GM12878 (cell line): ENCODE measurements at regions not wholly inside any gene's neighbourhood (a gene's known extent, or its start where the extent isn't known, plus 50 kb on each side); places are given as distances from the start of the nearest gene placed in this dataset.

ENCODE experiments used
- ATAC-seq: fragments of 200-7000 bp; cut with Tn5 transposase; 3 replicates; pipeline ENCODE4 v1.9.1; 2020; ENCODE audit warnings: mild to moderate bottlenecking, moderate library complexity
- BruUV-seq: library from RNA; stranded (reverse); fragments of 400-500 nt; replicated peaks from 2 replicates; lab custom pipeline; 2021; lab: Mats Ljungman, UMichigan
- CTCF ChIA-PET: fragments of 300-600 bp; sonication (Branson Sonifier 250); formaldehyde crosslinking; extraction: SDS; loops from one replicate; lab custom pipeline; 2021; ENCODE audit warnings: inconsistent platforms; lab: Yijun Ruan, JAX
- POLR2A ChIA-PET: fragments of 350-600 bp; formaldehyde crosslinking; extraction: SDS; loops from one replicate; lab custom pipeline; 2021; ENCODE audit warnings: inconsistent platforms; lab: Charles Lee
- RAD21 ChIA-PET: fragments of 300-600 bp; sonication (Branson Sonifier 250); formaldehyde crosslinking; loops from one replicate; lab custom pipeline; 2023; ENCODE audit warnings: antibody characterized with exemption; ENCODE audit not compliant: unreplicated experiment; lab: Charles Lee
- SMC1A ChIA-PET: fragments of 300-600 bp; sonication (Branson Sonifier 250); formaldehyde crosslinking; loops from one replicate; lab custom pipeline; 2023; ENCODE audit not compliant: unreplicated experiment, uncharacterized antibody; lab: Charles Lee
- DNase-seq: peaks from one replicate; pipeline ENCODE4 v3.0.0-alpha.2; 2011; ENCODE audit warnings: low read depth, low spot score
- FAIRE-seq: peaks from 3 replicates; lab custom pipeline; 2011; peaks lifted over from hg19 to GRCh38; lab: Jason Lieb, UNC
- H2AFZ ChIP-seq: 2 replicates; pipeline ENCODE4 v1.6.0; 2011; ENCODE audit warnings: low read depth, low read length, control low read depth; ENCODE audit not compliant: control insufficient read depth
- H3K27ac ChIP-seq: 2 replicates; pipeline ENCODE4 v1.5.1; 2011; ENCODE audit warnings: control low read depth; ENCODE audit not compliant: control insufficient read depth, insufficient read depth
- H3K27me3 ChIP-seq, 2 experiments: replicated peaks in 1 of 2; 2 replicates each; pipeline versions ENCODE4 v1.6.0 to v1.6.1; 2011; ENCODE audit warnings: low read length in 1 of 2; ENCODE audit not compliant: control insufficient read depth in 2 of 2, insufficient read depth in 2 of 2
- H3K36me3 ChIP-seq, 2 experiments: 2 replicates each; pipeline ENCODE4 v1.5.1; 2011; ENCODE audit warnings: low read length in 1 of 2; ENCODE audit not compliant: control insufficient read depth in 2 of 2, insufficient read depth in 2 of 2
- H3K4me1 ChIP-seq: 2 replicates; pipeline ENCODE4 v1.6.1; 2011; ENCODE audit warnings: mild to moderate bottlenecking, low read length, moderate library complexity, mixed read lengths; ENCODE audit not compliant: control insufficient read depth, insufficient read depth
- H3K4me2 ChIP-seq: 2 replicates; pipeline ENCODE4 v1.6.0; 2011; ENCODE audit warnings: control low read depth; ENCODE audit not compliant: control insufficient read depth, insufficient read depth
- H3K4me3 ChIP-seq: fragments of 200-600 bp; sonication (generic); 2 replicates; pipeline ENCODE4 v1.5.1; 2016
- H3K79me2 ChIP-seq: 2 replicates; pipeline ENCODE4 v1.6.0; 2011; ENCODE audit warnings: low read length; ENCODE audit not compliant: control insufficient read depth, insufficient read depth
- H3K9ac ChIP-seq: 2 replicates; pipeline ENCODE4 v1.8.0; 2011; ENCODE audit warnings: low read length, control low read depth, mixed read lengths; ENCODE audit not compliant: control insufficient read depth, insufficient read depth
- H3K9me3 ChIP-seq: replicated peaks from 3 replicates; pipeline ENCODE4 v1.5.1; 2011; ENCODE audit warnings: mild to moderate bottlenecking, low read length; ENCODE audit not compliant: control insufficient read depth, insufficient read depth
- H4K20me1 ChIP-seq: 2 replicates; pipeline ENCODE4 v1.6.0; 2011; ENCODE audit not compliant: control insufficient read depth, insufficient read depth
- CHD1 ChIP-seq: IDR thresholded peaks from 2 replicates; pipeline ENCODE4 v1.6.1; 2012; ENCODE audit warnings: low read depth, low read length, improper control_type of control experiment
- EED ChIP-seq: sonication (generic); IDR thresholded peaks from 2 replicates; pipeline ENCODE4 v1.6.1; 2016; ENCODE audit warnings: antibody characterized with exemption, low read depth
- IRF4 ChIP-seq: IDR thresholded peaks from 2 replicates; pipeline ENCODE4 v1.6.1; 2011; ENCODE audit warnings: low read depth, low read length
- NFYB ChIP-seq: IDR thresholded peaks from 2 replicates; pipeline ENCODE4 v1.6.1; 2011; ENCODE audit warnings: low read depth, mild to moderate bottlenecking, low read length, improper control_type of control experiment, moderate library complexity; ENCODE audit not compliant: insufficient read depth
- POU2F2 ChIP-seq: IDR thresholded peaks from 3 replicates; pipeline ENCODE4 v1.6.1; 2011; ENCODE audit warnings: low read depth, mild to moderate bottlenecking, low read length, borderline replicate concordance
- RBBP5 ChIP-seq: fragments of 200-600 bp; sonication (generic); conservative IDR thresholded peaks from 2 replicates; pipeline ENCODE4 v1.6.1; 2016
- SMAD1 ChIP-seq: fragments of 450-650 bp; IDR thresholded peaks from 2 replicates; pipeline ENCODE4 v1.6.1; 2018; ENCODE audit warnings: mild to moderate bottlenecking, low read depth; ENCODE audit not compliant: partially characterized antibody
- TARDBP ChIP-seq: IDR thresholded peaks from 2 replicates; pipeline ENCODE4 v1.6.1; 2016; ENCODE audit warnings: borderline replicate concordance
- YY1 ChIP-seq: IDR thresholded peaks from 2 replicates; pipeline ENCODE4 v1.6.1; 2011; ENCODE audit warnings: low read depth, mild to moderate bottlenecking, low read length
- ZBED1 ChIP-seq: IDR thresholded peaks from 2 replicates; pipeline ENCODE4 v1.6.1; 2016; ENCODE audit warnings: borderline replicate concordance
- ZNF622 ChIP-seq: fragments of 450-650 bp; IDR thresholded peaks from 2 replicates; pipeline ENCODE4 v1.6.1; 2017; ENCODE audit warnings: mild to moderate bottlenecking, inconsistent platforms
- WGBS: methylation state at CpG from one replicate; pipeline ENCODE4 v1.1.6; 2016; ENCODE audit warnings: low lambda C conversion rate; ENCODE audit not compliant: insufficient replicate concordance, insufficient coverage; ENCODE audit errors: missing lambda C conversion rate; 5-methylcytosine and 5-hydroxymethylcytosine counted together
- in situ Hi-C: fragments of 300-500 bp; cut with MboI; formaldehyde crosslinking; loops from 9 replicates; pipeline ENCODE4 v1.14.3; 2018; ENCODE audit warnings: mixed read lengths
- intact Hi-C: fragments of 100-400 bp; cut with micrococcal nuclease; formaldehyde crosslinking; loops from one replicate; pipeline ENCODE4 v1.14.2; 2022; ENCODE audit not compliant: unreplicated experiment
- TF ChIP-seq, protein P1 (sequence below): IDR thresholded peaks from 2 replicates; pipeline ENCODE4 v1.6.1; 2012; ENCODE audit warnings: low read depth, low read length, improper control_type of control experiment
- TF ChIP-seq, protein P2 (sequence below): IDR thresholded peaks from 2 replicates; pipeline ENCODE4 v1.6.1; 2011; ENCODE audit warnings: low read depth, mild to moderate bottlenecking, low read length, moderate library complexity, borderline replicate concordance; ENCODE audit errors: extremely low read depth
- TF ChIP-seq, protein P3 (sequence below): IDR thresholded peaks from 2 replicates; pipeline ENCODE4 v1.6.1; 2011; ENCODE audit warnings: mild to moderate bottlenecking, low read depth, low read length, moderate library complexity; ENCODE audit not compliant: insufficient replicate concordance
- TF ChIP-seq, protein P4 (sequence below): fragments of 450-650 bp; formaldehyde crosslinking; IDR thresholded peaks from 2 replicates; pipeline ENCODE4 v1.4.0; 2022; ENCODE audit warnings: mild to moderate bottlenecking, moderate library complexity
- TF ChIP-seq, protein P5 (sequence below): IDR thresholded peaks from 2 replicates; pipeline ENCODE4 v1.6.1; 2011; ENCODE audit warnings: borderline replicate concordance, low read depth, mild to moderate bottlenecking, moderate library complexity, low read length; ENCODE audit not compliant: insufficient read depth, poor library complexity, severe bottlenecking
- TF ChIP-seq, protein P6 (sequence below): fragments of 450-650 bp; IDR thresholded peaks from 2 replicates; pipeline ENCODE4 v1.6.1; 2016; ENCODE audit warnings: mild to moderate bottlenecking

DNA sequence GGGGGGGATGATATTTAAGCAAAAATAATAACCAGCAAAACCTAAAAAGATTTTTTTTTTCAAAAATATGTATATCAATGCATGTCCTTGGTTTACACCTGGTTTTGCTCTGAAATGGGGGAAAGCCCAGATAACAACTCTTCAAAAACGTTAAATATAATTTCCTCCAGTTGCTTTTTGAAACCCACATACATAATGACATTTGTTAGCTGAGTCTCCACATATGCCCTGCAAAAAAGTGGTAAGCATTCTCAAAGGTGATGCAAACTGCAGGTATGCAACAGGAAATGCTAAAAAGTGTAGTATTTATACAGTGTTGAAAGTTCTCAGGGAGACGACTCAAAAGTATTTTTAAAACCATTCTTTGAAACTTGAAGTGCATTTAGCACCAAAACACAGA, 258.6 kb downstream of the ZEB2 start:
- Histone ChIP-seq H3K4me1 (no peaks in the 10 kb centered on the region), H2AFZ (no peak overlapping the region; the same call in 1 of the 2 replicates), H3K4me2 (no peak overlapping the region), H3K27ac (no peak overlapping the region), H4K20me1 (no peaks in the 10 kb centered on the region), H3K9me3 (peaks cover 11% of the 10 kb centered on the region), H3K4me3 (no peak overlapping the region), H3K9ac (no peak overlapping the region), H3K36me3 (no peaks in the 10 kb centered on the region), H3K27me3 (no peaks in the 10 kb centered on the region), H3K79me2 (no peaks in the 10 kb centered on the region)
- CTCF ChIA-PET = interaction anchor here (0.6 kb wide), 1 partner anchor 1374 kb away, joined by 3 read pairs; no protein-coding TSS in a partner anchor
- SMC1A ChIA-PET = interaction anchor here (0.6 to 0.9 kb wide), 2 partner anchors 46 to 244 kb away, joined by 3 to 4 read pairs; no protein-coding TSS in a partner anchor
- in situ Hi-C loops = no loop called here
- ATAC-seq (no peak), FAIRE-seq (no peak), DNase-seq (no peak)
- intact Hi-C loops = no loop called here
- WGBS = 2% methylated on average over 2 of the region's 2 CpGs
- RAD21 ChIA-PET = interaction anchor here (1.2 kb wide), 1 partner anchor 20 kb away, joined by 3 read pairs; no protein-coding TSS in a partner anchor
- POLR2A ChIA-PET = no interaction called here
- BruUV-seq = no TSS peak
- TF ChIP-seq YY1 = no peak
- TF ChIP-seq POU2F2 = no peak
- TF ChIP-seq ZNF622 = no peak
- TF ChIP-seq, protein P1, sequence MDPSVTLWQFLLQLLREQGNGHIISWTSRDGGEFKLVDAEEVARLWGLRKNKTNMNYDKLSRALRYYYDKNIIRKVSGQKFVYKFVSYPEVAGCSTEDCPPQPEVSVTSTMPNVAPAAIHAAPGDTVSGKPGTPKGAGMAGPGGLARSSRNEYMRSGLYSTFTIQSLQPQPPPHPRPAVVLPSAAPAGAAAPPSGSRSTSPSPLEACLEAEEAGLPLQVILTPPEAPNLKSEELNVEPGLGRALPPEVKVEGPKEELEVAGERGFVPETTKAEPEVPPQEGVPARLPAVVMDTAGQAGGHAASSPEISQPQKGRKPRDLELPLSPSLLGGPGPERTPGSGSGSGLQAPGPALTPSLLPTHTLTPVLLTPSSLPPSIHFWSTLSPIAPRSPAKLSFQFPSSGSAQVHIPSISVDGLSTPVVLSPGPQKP = no peak
- TF ChIP-seq, protein P2, sequence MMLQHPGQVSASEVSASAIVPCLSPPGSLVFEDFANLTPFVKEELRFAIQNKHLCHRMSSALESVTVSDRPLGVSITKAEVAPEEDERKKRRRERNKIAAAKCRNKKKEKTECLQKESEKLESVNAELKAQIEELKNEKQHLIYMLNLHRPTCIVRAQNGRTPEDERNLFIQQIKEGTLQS = no peak
- no peak for TF ChIP-seq TARDBP
- TF ChIP-seq CHD1 = no peak
- TF ChIP-seq ZBED1 = no peak
- no peak for TF ChIP-seq RBBP5
- TF ChIP-seq, protein P3, sequence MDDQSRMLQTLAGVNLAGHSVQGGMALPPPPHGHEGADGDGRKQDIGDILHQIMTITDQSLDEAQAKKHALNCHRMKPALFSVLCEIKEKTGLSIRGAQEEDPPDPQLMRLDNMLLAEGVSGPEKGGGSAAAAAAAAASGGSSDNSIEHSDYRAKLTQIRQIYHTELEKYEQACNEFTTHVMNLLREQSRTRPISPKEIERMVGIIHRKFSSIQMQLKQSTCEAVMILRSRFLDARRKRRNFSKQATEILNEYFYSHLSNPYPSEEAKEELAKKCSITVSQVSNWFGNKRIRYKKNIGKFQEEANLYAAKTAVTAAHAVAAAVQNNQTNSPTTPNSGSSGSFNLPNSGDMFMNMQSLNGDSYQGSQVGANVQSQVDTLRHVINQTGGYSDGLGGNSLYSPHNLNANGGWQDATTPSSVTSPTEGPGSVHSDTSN = no peak
- TF ChIP-seq, protein P4, sequence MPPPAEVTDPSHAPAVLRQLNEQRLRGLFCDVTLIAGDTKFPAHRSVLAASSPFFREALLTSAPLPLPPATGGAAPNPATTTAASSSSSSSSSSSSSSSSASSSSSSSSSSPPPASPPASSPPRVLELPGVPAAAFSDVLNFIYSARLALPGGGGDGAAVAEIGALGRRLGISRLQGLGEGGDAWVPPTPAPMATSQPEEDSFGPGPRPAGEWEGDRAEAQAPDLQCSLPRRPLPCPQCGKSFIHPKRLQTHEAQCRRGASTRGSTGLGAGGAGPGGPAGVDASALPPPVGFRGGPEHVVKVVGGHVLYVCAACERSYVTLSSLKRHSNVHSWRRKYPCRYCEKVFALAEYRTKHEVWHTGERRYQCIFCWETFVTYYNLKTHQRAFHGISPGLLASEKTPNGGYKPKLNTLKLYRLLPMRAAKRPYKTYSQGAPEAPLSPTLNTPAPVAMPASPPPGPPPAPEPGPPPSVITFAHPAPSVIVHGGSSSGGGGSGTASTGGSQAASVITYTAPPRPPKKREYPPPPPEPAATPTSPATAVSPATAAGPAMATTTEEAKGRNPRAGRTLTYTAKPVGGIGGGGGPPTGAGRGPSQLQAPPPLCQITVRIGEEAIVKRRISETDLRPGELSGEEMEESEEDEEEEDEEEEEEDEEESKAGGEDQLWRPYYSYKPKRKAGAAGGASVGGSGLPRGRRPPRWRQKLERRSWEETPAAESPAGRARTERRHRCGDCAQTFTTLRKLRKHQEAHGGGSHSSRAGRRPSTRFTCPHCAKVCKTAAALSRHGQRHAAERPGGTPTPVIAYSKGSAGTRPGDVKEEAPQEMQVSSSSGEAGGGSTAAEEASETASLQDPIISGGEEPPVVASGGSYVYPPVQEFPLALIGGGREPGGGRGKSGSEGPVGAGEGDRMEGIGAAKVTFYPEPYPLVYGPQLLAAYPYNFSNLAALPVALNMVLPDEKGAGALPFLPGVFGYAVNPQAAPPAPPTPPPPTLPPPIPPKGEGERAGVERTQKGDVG (CRISPR knock-in tag) = no peak
- TF ChIP-seq, protein P5, sequence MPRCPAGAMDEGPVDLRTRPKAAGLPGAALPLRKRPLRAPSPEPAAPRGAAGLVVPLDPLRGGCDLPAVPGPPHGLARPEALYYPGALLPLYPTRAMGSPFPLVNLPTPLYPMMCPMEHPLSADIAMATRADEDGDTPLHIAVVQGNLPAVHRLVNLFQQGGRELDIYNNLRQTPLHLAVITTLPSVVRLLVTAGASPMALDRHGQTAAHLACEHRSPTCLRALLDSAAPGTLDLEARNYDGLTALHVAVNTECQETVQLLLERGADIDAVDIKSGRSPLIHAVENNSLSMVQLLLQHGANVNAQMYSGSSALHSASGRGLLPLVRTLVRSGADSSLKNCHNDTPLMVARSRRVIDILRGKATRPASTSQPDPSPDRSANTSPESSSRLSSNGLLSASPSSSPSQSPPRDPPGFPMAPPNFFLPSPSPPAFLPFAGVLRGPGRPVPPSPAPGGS = no peak
- TF ChIP-seq NFYB = no peak
- no peak for TF ChIP-seq SMAD1
- TF ChIP-seq, protein P6, sequence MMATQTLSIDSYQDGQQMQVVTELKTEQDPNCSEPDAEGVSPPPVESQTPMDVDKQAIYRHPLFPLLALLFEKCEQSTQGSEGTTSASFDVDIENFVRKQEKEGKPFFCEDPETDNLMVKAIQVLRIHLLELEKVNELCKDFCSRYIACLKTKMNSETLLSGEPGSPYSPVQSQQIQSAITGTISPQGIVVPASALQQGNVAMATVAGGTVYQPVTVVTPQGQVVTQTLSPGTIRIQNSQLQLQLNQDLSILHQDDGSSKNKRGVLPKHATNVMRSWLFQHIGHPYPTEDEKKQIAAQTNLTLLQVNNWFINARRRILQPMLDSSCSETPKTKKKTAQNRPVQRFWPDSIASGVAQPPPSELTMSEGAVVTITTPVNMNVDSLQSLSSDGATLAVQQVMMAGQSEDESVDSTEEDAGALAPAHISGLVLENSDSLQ = no peak
- TF ChIP-seq IRF4 = no peak
- TF ChIP-seq EED = no peak
